ENCODE measurements at regions not wholly inside any gene's neighbourhood (a gene's known extent, or its start where the extent isn't known, plus 50 kb on each side); places are given as distances from the start of the nearest gene placed in this dataset.

DNA sequence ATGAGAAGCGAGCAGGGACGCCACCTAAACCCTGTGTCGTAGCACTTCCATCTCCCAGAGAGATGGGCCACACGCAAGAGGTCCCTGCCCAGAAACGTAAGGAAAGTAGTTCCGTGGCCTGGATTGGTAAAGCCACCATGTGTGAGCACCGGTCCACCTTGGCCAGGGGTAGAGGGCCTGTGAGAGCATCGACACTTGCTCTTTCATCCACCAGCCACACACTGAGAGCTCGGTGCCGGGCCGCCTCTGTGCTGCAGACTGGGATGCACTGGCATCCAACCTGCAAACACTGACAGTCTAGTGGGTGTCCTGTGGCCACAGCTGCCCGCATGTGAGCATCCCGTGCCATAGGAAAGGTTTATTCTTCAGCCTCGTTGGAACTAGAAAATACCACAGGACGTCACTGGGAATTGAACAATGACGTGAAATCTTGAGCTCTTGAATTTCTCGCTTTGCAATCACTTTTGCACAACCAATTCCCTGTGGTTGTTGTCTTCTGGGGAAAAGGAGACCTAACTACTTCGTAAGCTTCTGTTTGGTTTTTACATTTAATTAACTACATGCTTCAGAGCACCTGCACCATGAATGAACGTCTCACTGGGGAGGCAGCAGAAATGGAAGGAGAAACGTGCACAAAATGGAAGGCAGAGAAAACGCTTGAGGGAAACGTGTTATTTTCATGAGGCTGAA, 212.0 kb upstream of the RAB6C start:
- no peak overlapping the region for H2AFZ ChIP-seq (ENCODE audit: low read length)
- no peak for DNase-seq (ENCODE audit: low read depth in 2 of 2)
- no peak overlapping the region for H3K4me3 ChIP-seq (replicated peaks in 1 of 4; ENCODE audit: control extremely low read depth in 1 of 4, insufficient read depth in 1 of 4, low read depth in 3 of 4, low read length in 4 of 4)
- H4K20me1 ChIP-seq (ENCODE audit: control insufficient read depth, extremely low read depth, insufficient read depth, low read length), result no peaks in the 10 kb centered on the region
- H3K36me3 ChIP-seq (ENCODE audit: control insufficient read depth, insufficient read depth, low read length), result no peaks in the 10 kb centered on the region
- H3K4me2 ChIP-seq (ENCODE audit: extremely low read depth, insufficient read depth, low read length), result no peak overlapping the region
- H3K9me3 ChIP-seq (ENCODE audit: control insufficient read depth, insufficient read depth, low read depth, low read length), result no peaks in the 10 kb centered on the region
- H3K4me1 ChIP-seq (ENCODE audit: control insufficient read depth, extremely low read depth, insufficient read depth, low read length), result no peaks in the 10 kb centered on the region
- H3K27me3 ChIP-seq (ENCODE audit: control insufficient read depth, insufficient read depth, low read length), result no peaks in the 10 kb centered on the region
- H3K79me2 ChIP-seq (ENCODE audit: control insufficient read depth, insufficient read depth, low read length), result no peaks in the 10 kb centered on the region
- no peak overlapping the region for H3K27ac ChIP-seq (ENCODE audit: insufficient read depth, low read length)
- no peak overlapping the region for H3K9ac ChIP-seq (ENCODE audit: insufficient read depth, low read length)
- TF ChIP-seq EZH2 (IDR thresholded peaks at IDR 0.05; ENCODE audit: low read length, missing control alignments), result no peak
- TF ChIP-seq CTCF (conservative IDR thresholded peaks at IDR 0.05 in 1 of 2, IDR thresholded peaks at IDR 0.05 in 1 of 2; ENCODE audit: low read depth in 1 of 2, low read length in 2 of 2), result no peak

DNA sequence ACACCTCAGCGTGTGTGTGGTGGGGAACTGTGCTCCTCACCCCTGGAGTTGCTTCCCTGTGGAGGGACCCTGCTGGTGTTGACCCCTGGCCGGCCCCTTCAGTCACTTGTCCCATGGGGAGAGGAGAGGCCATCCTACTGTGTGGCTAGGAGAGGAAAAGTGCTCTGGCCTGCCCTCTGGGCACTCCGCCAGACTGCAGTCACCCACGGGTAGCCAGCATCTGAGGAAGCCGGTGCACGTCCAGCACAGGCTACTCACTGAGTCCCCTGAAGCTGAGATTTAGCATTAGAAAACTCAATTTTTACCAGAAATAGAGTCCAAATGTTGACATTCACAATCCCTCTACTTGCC, 211.5 kb upstream of the RAB6C start:
- no peaks in the 10 kb centered on the region for H3K9me3 ChIP-seq (ENCODE audit: control insufficient read depth, insufficient read depth, low read depth, low read length)
- H3K4me2 ChIP-seq (ENCODE audit: extremely low read depth, insufficient read depth, low read length), result no peak overlapping the region
- no peak overlapping the region for H3K27ac ChIP-seq (ENCODE audit: insufficient read depth, low read length)
- H3K36me3 ChIP-seq (ENCODE audit: control insufficient read depth, insufficient read depth, low read length), result no peaks in the 10 kb centered on the region
- H3K9ac ChIP-seq (ENCODE audit: insufficient read depth, low read length), result no peak overlapping the region
- H3K4me1 ChIP-seq (ENCODE audit: control insufficient read depth, extremely low read depth, insufficient read depth, low read length), result no peaks in the 10 kb centered on the region
- no peaks in the 10 kb centered on the region for H3K27me3 ChIP-seq (ENCODE audit: control insufficient read depth, insufficient read depth, low read length)
- H3K79me2 ChIP-seq (ENCODE audit: control insufficient read depth, insufficient read depth, low read length), result no peaks in the 10 kb centered on the region
- no peak overlapping the region for H2AFZ ChIP-seq (ENCODE audit: low read length)
- H3K4me3 ChIP-seq (replicated peaks in 1 of 4; ENCODE audit: control extremely low read depth in 1 of 4, insufficient read depth in 1 of 4, low read depth in 3 of 4, low read length in 4 of 4), result no peak overlapping the region
- DNase-seq (ENCODE audit: low read depth in 2 of 2), result no peak
- TF ChIP-seq EZH2 (IDR thresholded peaks at IDR 0.05; ENCODE audit: low read length, missing control alignments) (no peak), CTCF (conservative IDR thresholded peaks at IDR 0.05 in 1 of 2, IDR thresholded peaks at IDR 0.05 in 1 of 2; ENCODE audit: low read depth in 1 of 2, low read length in 2 of 2) (no peak)
- H4K20me1 ChIP-seq (ENCODE audit: control insufficient read depth, extremely low read depth, insufficient read depth, low read length), result no peaks in the 10 kb centered on the region

DNA sequence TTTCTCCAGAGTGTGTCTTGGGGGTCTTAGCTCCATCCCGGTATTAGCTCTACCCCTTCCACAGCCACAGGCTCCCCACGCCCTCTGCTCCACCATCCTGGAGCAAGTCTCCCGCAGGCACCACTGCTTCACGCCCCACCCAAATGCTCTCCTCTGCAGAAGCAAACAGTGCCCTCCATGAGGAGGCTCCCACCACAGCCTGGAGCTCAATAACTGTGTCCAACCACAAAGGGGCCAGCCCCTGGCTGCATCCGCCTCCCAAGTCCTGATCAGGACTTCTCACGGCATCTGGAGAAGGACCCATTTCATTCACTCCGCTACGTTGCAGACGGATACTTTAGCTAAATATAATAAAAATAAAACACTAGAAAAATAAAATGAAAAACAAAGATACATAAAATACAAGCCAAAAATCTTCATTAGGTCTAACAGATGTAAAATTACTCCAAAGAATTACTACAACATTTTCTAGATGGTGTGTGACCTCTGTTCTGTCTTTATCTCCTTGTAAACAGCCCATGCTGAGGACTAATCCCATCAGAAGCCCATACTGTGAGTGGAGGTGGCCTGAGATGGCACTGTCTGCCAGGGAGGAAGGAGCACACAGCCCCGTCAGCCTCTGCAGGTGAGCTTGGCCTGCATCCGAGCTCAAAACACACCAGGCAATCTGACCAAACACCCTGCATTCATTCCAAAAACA, 210.8 kb upstream of the RAB6C start:
- Histone ChIP-seq H2AFZ (ENCODE audit: low read length) (no peak overlapping the region), H3K36me3 (ENCODE audit: control insufficient read depth, insufficient read depth, low read length) (no peaks in the 10 kb centered on the region), H3K9me3 (ENCODE audit: control insufficient read depth, insufficient read depth, low read depth, low read length) (no peaks in the 10 kb centered on the region), H3K9ac (ENCODE audit: insufficient read depth, low read length) (no peak overlapping the region), H3K27me3 (ENCODE audit: control insufficient read depth, insufficient read depth, low read length) (no peaks in the 10 kb centered on the region), H3K4me3 (replicated peaks in 1 of 4; ENCODE audit: control extremely low read depth in 1 of 4, insufficient read depth in 1 of 4, low read depth in 3 of 4, low read length in 4 of 4) (no peak overlapping the region), H3K79me2 (ENCODE audit: control insufficient read depth, insufficient read depth, low read length) (no peaks in the 10 kb centered on the region), H3K4me1 (ENCODE audit: control insufficient read depth, extremely low read depth, insufficient read depth, low read length) (no peaks in the 10 kb centered on the region), H4K20me1 (ENCODE audit: control insufficient read depth, extremely low read depth, insufficient read depth, low read length) (no peaks in the 10 kb centered on the region), H3K27ac (ENCODE audit: insufficient read depth, low read length) (no peak overlapping the region), H3K4me2 (ENCODE audit: extremely low read depth, insufficient read depth, low read length) (no peak overlapping the region)
- DNase-seq (ENCODE audit: low read depth in 2 of 2), result no peak
- TF ChIP-seq CTCF (conservative IDR thresholded peaks at IDR 0.05 in 1 of 2, IDR thresholded peaks at IDR 0.05 in 1 of 2; ENCODE audit: low read depth in 1 of 2, low read length in 2 of 2) (no peak), EZH2 (IDR thresholded peaks at IDR 0.05; ENCODE audit: low read length, missing control alignments) (no peak)
